HG02588 (cell line): ENCODE measurements at regions not wholly inside any gene's neighbourhood (a gene's known extent, or its start where the extent isn't known, plus 50 kb on each side); places are given as distances from the start of the nearest gene placed in this dataset.

Experiments used
- ATAC-seq: cut with Tn5 transposase; IDR thresholded peaks from one replicate; pipeline ENCODE4 v1.9.1; 2021; ENCODE audit warnings: mild to moderate bottlenecking, moderate library complexity; ENCODE audit not compliant: unreplicated experiment

DNA sequence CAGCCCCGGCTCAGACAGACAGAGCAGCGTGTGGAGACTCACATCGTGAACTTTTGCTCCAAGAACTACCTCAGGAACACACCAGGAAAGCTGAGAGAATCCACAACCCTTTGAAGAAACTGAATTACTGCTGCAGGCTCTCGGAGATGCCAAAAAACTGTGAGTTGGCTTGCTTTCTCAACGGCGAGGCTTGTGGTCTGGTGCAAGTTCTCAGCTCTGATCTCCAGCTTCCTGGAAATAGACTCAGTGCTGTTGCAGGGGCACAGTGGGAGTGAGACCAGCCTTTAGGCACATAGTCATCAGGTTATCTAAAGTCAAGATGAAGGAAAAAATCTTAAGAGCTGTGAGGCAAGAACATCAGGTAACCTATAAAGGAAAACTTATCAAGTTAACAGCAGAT lies 273.7 kb upstream of the LRATD1 start:
- ATAC-seq: no peak

DNA sequence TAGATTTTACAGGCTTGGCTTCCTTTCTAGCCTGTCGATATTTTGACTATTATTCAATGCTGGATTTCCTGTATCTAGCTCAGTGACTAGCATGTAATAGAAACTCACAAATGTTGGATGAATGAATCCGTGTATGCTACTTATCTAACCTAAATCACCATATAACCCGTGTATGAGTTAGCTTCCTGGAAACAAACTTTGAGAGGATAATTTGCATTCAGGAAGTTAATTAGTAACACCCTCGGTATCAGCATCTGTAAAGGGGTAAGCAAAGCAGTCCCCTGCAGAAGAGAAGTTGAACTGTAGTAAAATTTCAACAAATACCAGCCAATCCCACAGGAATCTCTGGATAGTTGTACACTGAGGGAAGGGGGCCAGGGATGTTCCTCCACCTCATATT lies 269.4 kb upstream of the LRATD1 start:
- no peak for ATAC-seq

DNA sequence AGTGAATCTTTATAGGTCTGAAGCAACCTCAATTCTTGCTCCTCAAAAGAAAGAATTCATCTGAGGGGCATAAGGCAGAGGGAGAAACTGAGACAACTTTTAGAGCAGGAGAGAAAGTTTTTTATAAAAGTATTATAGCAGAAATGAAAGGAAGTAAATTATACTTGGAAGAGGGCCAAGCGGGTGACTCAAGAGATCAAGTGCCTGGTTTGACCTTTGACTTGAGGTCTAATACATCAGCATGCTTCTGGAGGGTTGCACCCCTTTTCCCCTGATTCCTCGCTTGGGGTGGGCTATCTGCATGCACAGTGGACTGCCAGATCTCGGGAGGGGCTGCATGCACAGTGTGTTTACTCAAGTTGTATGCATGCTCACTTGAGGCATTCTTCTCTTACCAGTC lies 268.5 kb upstream of the LRATD1 start:
- no peak for ATAC-seq

- ATAC-seq: no peak
Observed at GRCh38 chr2:14364471-14364870, 268.0 kb upstream of the LRATD1 start.

DNA sequence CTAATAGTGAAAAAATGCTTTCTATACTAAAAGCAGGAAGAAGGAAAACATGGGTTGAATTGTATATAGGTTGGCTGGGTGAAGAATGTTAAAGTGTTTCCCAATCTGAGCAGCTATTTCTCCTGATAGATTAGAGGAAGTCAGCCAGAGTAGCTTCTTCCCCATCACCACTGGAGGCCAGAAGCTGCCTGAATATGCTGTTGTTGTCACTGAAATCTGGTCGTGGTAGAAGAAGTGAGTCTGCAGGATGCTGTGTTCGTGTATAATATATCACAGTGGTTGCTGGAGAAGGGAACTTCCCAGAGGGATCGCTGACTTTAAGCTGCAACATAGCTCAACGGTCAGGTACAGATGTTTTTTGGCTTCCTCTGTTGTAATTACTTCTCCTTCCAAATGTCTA lies 247.5 kb upstream of the LRATD1 start:
- ATAC-seq: no peak

DNA sequence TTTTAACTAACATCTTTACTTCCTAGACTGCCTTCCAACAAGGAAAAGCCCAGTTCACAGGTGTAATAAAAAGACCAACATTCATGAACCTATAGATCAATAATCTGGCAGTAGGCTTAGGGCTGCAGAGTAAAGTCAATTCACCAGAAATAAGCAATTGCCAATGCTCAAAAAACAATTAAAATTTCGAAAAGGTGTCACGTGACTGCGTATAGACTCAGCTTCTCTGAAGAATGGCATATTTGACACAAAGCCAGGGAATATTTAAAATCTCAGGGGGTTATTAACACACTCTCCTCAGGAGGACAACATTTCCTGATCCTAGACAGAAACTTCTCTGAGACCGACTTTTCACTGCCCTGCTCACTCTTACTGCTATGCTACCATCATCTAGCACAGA lies 245.2 kb upstream of the LRATD1 start:
- ATAC-seq: no peak

DNA sequence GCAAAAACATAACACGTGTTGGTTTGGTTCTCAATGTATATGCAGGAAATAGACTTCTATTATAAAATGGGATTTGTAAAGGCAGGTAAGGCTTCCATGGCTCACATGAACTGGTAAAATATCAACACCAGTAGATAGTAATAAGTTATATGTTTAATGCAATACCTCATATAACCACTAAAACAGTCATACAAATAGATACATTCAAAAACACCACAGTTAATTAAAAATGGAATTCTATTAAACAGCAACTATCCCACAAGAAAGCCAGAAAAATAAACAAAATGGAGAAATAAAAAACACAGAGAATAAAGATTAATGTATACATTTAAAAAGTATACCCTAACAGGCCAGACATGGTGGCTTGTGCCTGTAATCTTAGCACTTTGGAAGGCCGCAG lies 243.8 kb upstream of the LRATD1 start:
- ATAC-seq: no peak

GRCh38 chr2:14396533-14397083 lies 235.9 kb upstream of the LRATD1 start:
- ATAC-seq: no peak

GRCh38 chr2:14398641-14399040 lies 233.9 kb upstream of the LRATD1 start:
- ATAC-seq: no peak

DNA sequence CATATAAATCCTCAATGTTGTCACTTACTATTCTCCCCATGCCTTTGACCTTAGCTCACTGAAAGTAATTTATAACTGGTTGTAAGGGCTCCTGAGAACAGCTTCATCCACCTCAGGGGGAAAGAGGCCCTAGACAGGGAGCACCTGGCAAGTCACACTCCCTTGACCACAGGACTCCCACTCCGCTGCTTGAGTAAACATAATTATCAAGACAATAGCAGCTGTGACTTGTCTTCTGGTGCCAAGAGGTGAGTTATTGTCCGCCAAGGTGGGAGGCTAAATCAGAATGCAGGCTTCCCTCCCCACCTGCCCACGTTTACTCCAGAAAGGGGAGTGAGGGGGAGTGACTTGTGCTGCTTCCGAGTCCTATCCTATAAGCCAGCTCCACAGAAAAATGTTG lies 230.6 kb upstream of the LRATD1 start:
- ATAC-seq: no peak

- no peak for ATAC-seq
Observed at GRCh38 chr2:14408695-14409094, 223.8 kb upstream of the LRATD1 start.

DNA sequence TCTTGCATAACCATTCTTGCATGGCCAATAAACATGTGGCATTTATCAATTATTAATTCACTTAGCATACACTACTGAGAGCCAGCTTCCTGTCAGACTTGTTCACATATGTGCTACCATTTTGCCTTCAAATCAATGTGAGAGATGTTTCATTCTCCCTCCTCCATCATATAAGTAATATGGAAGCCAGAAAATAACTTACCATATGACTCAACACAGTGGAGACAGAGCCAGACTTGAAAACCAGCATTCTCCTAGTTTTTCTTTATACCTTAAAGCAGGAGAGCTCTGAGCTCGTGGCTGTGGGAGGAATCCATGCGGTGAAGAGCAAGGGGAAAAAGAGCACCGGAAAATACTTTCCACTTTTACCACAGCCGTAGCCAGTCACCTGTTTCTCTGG lies 215.0 kb upstream of the LRATD1 start:
- ATAC-seq: no peak

DNA sequence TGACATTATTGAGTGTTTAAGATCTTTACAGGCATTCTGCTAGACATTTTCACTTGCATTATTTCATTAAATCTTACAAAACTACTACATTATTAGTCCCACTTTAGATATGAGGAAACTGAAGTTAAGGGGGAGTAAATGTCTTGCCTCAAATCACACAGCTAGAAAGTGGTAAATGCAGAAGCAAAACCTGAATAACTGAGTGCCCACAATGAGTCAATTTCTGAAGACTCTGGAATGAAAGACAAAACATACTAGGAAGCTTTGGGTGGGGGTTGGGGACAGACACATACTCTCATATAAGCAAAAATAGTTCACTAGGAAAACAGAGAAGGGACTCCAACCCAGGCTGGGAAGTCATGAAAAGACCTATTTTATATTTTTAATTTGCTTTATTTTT lies 214.4 kb upstream of the LRATD1 start:
- ATAC-seq: no peak

DNA sequence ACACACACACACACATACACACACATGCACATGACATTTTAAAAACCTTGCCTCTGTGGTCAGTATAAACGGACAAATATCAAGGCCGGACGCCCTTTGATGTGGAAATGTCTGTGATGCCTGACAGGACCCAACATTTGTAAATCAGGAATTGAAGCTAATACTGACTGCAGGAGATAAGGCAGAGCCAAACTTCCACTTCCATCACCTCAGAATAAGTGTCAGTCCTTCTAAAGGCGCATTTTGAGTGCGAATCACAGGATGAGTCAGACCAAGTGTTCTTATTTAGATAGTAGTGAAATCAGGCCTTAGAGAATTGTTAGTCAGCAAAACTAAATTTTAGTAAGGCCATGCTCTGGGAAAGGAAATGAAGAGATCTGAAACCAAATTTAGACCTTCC lies 211.7 kb upstream of the LRATD1 start:
- no peak for ATAC-seq

DNA sequence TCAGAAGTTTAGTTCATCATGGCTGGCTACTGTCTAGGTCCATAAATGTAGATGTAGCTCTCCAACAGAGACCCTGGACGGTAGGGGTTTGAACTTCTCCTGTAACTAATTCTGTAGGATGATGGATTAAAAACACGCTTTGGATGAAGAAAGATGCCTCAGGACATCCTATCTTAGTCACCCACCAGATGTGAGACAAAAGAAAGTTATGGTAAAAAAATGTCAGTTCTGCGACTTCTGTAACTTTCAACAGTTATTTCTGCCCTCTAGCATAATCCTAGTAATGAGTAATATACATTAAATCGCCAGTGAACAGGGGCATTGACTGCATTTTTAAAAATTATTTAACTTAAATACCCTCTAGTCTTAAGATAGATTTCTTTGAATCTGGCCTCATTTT lies 210.1 kb upstream of the LRATD1 start:
- no peak for ATAC-seq

GRCh38 chr2:14423145-14423906 lies 209.2 kb upstream of the LRATD1 start:
- ATAC-seq: peak; percentile 32

GRCh38 chr2:14424478-14425390 lies 207.8 kb upstream of the LRATD1 start:
- peak; percentile 71 for ATAC-seq

- ATAC-seq: no peak
Observed at GRCh38 chr2:14425869-14426268, 206.6 kb upstream of the LRATD1 start.

GRCh38 chr2:14428056-14428455 lies 204.5 kb upstream of the LRATD1 start:
- ATAC-seq: no peak

- ATAC-seq: no peak
Observed at GRCh38 chr2:14433946-14434495, 198.5 kb upstream of the LRATD1 start.

- no peak for ATAC-seq
Observed at GRCh38 chr2:14445670-14446069, 186.8 kb upstream of the LRATD1 start.

GRCh38 chr2:14448340-14448739 lies 184.2 kb upstream of the LRATD1 start:
- ATAC-seq: no peak
